NCI-H146 (cell line): ENCODE measurements at regions not wholly inside any gene's neighbourhood (a gene's known extent, or its start where the extent isn't known, plus 50 kb on each side); places are given as distances from the start of the nearest gene placed in this dataset.

ENCODE experiments used
- DNase-seq: peaks from one replicate; lab custom pipeline; 2025; lab: John Stamatoyannopoulos, UW

DNA sequence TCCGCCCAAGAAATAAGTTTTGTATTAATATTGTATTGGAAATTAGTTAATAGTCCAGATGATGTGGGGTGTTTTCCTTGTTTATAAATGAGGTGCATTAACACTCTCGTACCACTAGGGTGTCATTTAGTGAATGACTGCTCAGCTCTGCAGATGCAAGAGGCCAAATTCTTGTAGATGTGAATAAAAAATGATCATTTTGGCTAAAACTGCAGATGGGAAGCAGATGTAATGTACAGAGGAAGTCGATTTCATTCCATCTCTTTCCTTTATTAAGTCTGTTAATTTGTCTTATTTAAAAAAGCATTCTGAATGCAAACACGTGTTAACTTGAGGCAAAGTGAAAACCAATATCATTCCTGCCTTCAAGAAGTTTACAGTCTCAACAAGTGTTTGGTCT is 108.1 kb downstream of the DHX15 start:
- no peak for DNase-seq

DNA sequence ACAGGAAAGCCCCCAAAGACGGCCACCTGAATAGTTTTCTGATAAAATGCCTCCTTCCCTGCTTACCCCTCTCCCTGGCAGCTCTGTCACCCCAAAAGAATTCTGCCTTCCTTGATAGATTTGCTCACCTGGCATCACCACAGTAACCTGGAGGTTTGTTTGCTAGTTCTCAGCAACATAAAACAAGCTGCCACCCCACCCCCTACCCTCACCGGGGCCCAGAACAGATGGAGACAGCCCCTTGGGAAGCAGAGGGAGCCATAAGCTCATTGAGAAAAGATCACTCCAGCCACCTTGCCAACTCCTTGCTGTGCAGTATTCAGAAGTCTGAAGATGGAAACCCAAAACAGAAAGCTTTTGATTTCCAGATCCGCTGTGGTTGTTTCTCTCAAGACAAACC is 108.6 kb downstream of the DHX15 start:
- no peak for DNase-seq

DNA sequence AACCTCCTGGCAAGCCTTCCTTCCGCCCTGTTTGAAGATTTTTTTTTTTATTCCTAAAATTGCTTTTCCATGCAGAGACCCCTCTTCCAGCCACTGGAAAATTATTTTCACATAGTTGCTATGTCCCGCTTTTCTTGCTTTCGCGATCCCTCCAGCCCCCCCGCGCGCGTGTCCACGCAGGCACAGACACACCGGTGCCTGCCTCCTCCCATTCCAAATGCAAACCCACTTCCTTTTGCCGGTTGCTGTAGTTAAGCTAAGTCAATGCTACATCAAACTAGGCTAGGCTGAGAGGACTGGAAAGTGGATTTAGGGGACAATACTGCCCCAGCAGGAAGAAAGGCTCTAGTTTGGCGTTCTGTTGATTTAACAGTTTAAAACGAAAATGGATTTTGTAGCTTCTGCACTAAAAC is 111.0 kb downstream of the DHX15 start:
- no peak for DNase-seq

DNA sequence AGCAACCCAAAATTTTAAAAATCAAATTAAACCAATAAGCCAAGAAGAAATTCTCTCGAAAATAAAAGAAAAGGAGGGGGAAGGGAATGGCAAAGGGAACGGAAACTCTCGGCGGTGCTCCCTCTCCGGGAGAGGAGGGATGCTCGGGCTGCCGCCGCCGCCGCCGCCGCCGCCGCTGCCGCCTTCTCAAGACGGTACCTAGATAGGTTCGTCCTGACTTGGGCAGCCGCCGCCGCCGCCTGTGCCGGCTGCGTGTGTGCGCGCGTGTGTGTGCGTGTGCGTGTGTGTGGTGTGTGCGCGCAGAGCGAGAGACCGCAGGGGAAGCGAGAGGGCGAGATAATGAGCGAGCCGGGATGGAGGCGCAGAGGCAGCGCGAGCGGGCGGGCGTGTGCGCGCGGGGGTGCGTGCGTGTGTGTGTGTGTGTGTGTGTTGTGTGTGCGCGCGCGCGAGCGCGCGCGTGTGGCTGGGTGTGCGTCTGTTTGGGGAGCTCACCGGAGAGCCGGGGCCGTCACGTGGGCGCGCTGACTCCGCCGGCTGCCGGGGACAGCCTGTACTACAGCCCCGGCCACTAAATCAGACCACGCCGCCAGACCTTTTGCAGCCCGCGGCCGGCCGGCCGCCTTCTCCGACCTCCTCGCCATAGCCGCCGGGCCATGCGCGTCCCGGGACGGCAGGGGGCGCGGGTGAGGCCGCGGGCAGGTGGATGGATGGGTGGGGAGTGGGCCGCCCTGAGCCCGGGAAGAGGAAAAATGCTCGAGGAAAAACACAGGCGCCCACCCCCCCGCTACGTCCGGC is 111.6 kb downstream of the DHX15 start:
- peak; percentile 74 for DNase-seq

DNA sequence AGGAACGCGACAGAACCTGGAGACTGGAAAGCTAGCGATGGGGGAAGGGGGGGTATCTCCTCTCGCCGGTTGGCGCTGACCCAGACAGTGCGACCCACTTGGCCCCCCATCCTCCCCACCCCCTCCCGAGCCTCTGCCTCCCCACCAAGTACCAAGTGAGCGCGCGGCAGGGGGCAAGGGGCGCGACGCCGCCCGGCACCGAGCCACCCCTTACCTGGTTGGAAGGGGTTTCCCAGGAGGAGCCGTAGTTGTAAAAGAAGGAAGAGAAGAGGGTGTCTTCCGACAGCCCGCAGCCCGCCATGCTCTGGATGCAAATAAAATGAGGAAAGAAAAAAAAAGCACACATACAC is 112.2 kb downstream of the DHX15 start:
- DNase-seq, result no peak

DNA sequence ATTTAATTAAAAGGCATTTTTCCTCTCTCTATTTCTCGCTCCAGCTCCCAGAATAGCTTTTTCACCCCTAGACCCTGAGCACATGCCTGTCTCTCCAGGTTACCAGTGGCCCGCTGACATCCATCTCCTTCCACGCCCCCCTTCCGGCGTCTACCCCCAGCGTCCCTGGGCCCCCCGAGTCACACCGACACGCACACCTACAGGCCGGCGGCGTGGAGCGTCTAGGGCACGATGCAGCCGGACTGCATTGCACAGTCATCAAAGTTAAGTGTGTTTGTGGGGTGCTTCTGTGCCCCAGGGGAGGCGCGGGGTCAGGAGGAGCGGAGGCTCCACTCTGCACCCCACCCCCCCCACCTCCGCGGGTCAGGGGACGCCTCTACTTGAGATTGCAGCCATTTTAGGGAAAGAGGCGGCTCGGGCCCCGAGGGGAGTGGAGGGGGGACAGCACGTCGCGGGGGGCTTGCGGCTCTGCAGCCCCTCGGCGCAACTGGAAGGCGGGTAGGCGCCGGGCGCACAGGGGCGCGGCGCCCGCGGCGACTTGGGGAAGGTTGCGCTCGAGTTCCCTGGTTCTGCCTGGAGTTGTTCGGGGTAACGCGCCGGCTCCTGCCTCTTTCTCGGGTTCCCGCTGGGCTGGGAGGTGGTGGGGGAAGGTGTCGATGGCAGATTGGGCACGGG is 112.7 kb downstream of the DHX15 start:
- no peak for DNase-seq

DNA sequence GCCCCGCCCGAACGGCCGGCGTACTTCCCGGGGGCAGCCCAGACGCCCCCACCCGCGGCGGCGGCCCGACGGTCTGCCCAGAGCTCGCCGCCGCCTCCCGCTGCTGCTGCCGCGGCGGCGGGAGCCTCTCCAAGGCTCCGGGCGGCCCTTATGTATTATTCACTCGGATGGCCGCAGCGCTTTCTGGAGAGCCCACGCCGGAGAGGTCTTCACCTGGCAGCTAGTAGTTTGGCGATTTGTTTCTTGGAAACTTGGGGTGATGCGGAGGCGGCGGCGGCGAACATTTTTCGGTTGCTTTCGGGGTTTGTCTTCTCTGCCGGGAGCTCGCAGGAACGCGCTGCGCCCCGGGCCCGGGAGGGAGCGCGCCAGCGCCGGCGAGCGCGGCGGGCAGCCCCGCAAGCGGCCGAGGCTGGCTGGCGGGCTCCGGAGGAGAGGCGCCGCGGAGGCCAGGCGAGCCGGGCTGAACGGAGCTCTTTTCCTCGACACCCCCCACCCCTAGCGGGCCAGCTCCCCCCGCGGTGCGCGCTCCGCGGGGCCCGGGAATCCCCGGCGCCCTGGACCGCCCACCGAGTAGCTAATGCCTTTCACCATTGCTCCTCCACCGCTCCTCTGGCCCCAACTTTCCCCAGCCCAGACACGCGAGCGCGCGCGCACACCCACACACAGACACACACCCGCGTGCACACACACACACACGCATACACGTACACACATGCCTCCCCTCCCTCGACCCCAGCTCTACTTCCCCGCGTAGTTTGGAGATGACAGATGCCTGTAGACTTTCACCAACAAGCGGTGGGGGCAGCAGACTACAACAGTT is 113.5 kb downstream of the DHX15 start:
- DNase-seq, result peak; percentile 38

DNA sequence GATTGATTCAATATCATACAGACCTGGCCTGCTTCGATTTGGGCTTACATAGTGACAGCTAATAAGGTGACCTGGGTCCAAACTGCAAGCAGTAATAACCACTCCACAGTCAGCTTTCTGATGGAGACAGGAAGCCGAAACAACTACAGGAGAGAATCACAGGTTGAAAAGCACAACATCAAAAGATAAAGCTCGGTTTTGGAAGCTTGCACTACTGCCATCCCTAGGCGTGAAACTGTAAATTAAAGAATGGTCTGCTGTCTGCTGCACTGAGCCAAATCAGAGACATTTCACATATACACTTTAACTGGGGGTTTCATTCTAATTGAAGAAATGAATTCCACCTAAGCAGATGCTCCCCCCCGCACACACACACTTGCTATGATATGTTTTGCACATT is 116.3 kb downstream of the DHX15 start:
- no peak for DNase-seq

DNA sequence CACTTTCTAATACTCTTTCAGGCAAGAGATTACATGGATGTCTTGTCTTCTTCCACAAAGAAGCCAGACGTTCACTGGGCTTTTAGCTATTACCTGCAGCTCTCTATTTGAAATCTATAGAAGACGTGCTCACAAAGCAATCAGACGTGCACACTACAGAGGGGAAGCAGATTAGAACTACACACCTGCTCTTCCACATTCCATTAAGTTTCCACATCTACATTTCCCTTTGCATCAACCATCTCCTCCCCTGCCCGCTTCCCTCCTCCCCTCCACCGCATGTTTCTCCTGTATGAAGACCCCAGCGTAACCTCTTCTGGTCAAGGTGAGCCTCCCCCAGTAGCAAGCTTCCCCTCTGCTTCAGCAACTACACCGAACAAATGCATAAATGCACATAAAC is 119.8 kb downstream of the DHX15 start:
- DNase-seq, result no peak

DNA sequence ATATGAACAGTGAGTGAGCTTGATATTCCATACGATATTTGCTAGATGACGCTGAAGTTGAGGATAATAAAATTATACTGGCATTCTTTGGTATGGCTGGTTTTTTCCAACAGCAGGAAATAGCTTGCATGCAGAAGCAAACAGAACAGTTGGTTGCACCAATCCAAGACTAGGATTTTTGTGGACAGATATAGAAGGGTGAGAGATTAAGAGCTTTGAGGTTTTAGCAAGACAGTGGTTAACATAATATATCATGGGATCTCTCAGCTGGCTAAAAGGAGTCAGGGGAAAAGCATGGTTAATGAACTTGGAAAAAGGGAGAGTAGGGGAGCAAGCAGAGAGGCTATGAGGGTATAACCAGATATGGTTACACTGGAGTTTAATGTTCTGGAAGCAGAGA is 127.9 kb downstream of the DHX15 start:
- no peak for DNase-seq

DNA sequence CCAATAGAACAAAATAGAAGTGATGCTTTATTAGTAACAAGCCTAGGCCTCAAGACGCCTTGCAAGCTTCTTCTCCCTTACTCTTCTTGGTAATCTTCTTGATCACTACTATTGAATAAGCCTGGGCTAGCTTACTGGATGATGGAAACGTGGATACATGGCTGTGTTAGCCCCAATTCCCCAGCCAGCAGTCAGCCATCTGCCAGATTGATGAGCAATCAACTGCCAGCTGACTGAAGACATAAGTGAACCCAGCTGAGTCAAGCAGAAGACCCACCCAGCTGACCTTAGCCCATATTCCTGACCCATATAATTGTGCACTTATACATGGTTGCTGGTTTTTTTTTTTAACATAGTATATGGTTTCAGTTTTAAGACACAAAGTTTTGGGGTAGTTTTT is 130.4 kb downstream of the DHX15 start:
- DNase-seq, result no peak

DNA sequence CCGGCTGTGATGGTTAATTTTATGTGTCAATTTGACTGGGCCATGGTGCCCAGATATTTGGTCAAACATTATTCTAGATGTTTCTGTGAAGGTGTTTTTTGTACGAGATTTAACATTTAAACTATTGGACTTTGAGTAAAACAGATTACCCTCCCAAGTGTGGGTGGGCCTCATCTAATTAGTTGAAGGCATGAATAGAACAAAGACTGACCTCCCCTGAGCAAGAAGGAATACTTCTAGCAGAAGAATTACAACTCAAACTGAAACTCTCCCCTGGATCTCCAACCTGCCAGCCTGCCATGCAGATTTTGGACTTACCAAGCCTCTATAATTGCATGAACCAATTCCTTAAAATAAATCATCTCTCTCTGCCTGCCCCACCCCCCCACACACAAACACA is 132.5 kb downstream of the DHX15 start:
- no peak for DNase-seq

DNA sequence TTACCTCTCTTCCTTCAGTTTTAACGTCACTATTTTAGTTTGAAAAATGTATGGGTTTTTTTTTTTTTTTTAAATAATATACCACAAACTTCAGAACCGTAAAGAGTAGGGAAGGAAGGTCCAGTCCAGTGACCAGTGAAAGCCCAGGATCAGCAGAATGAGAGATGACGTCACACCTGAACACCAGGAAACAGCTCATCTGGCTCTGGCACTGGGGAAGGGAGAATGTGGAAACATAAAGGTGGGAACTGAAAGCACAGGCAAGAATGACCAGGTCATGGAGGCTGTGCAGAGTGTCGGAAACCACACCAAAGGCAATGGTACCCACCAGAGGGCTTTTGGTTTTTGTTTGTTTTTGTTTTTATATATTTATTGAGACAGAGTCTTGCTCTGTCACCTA is 141.2 kb downstream of the DHX15 start:
- DNase-seq, result no peak

DNA sequence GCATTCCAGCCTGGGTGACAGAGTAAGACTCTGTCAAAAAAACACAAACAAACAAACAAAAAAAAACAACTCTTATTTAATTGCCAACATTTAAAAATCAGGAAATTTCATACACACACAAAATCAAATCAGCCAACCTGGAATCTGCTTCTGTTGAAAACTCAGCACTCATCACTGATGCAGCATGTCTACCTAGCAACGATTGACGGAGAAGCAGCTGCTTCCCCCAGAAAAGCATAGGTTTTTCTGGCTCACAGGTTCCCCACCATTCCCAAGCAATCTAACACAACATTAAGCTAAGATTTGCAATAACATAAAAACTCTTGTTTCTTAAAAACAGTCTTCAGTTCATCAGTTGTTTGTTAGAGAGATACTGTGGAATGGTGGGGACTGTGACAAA is 143.6 kb downstream of the DHX15 start:
- DNase-seq, result no peak

DNA sequence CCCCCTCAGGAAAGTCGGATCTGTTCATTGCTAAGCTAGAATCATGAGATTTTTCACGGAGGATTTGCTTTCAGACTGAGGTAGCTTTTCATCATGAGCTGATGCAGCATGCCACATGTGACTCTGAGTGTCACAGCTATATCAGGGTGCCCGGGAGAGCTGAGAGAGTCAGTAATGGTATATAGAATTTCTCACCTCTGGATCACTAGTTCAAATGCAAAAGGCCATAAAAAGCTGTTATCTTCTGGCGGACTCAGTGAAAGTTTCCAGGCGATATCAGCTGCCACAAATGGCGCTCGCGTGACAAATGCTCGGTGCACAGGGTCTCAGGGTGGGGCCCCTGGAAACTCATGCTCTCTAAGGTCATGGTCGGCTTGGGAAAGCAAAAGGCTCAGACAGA is 150.1 kb downstream of the DHX15 start:
- no peak for DNase-seq

DNA sequence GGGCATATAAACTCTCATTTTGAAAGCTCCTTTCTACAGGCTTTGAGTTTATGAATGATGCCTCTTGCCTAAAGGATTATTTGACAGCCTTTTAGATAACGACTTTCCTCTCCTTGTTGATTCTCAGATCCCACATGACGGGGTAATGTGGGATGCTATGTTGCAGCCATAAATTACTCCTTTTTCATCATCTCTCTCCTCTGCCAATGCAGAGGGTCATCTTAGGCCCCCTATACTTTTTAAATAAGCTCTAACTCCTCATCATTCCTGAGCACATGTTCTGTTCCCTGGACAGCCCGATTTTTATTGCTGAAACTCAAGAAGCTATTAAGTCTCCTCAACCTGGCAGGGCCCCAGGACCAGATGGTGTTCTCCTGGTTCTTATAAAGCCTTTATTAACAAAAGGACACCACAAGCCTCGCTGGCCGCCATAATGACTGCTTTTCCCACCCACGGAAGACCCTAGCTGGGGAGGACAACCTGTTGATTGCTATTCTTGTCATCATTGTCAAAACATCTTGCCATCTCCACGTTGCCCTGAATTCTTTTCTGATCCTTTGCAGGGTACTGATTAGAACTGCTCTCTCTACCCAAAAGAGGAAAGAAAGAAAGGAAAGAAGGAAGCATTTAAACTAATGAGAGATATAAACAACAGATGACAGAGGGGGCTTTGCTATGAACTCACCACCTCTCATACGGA is 150.7 kb downstream of the DHX15 start:
- no peak for DNase-seq

DNA sequence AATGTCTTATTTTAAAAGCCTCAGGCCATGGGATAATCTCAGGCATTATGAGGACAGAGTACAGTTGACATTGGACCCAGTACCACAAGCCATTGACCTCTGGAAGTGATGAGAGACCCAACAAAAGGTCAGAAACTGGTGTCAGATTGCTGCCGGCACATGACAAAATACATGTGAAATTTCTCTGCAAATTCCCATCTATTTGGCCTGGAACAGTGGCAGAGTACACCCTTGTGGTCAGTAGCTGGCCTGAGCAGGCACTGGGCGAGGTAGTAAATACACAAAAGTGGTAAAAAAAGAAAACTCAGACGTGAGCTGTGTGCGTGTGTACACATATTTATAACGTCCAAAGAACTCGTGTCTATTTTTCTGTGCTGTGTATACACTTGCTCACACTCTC is 155.5 kb downstream of the DHX15 start:
- no peak for DNase-seq

DNA sequence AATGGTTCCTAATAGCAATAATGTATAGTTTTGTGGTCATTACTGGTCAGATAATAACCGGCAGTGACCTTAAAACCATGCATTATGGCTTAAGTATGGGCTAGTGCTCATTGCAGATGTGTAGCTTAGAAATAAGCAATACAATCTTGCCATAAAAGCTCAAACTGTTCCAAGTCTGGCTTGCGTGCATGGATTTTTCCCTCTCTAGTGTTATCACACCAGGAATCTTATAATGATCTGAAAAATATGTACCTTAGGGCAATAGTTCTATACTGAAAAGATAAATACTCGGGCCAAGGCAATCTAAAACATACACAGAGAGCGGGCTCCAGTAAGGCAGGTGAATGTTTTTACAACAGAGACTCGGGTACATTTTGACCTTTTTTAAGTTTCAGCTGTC is 157.8 kb downstream of the DHX15 start:
- DNase-seq, result no peak

DNA sequence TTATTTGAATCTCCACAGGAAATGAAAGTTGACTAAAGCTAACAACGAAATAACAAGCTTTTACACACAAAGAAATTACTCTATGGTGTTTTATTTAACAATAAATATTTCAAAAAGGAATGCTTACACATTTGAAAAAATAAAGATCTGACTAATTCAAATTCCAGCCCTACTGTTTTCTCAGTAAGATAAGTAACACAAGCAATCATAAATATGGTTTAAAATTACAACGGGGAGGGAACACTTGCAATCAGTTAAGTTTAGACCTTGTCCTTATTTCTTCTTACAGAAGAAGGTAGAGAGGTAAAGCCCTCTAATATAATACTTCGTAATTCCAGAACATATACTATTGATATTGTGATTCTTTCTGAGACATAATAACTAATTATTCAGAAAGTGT is 158.5 kb downstream of the DHX15 start:
- no peak for DNase-seq

DNA sequence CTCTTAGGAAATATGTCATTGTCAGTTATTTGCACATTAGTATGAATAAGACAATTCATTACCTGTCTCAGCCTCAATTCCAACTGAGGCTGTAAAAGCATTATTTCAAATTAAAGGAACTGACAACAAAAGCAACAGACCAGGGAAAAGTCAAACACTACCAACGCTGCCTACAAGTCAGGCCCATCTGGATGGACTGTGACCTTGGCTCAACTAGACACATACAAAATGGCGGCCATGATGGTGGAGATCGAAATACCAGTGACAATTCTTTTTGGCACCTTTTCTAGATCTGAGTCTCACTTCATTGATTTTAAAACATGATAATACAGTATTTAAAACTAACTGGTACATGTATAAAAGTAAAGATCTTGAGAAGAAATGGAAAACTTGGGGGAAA is 160.7 kb downstream of the DHX15 start:
- no peak for DNase-seq

DNA sequence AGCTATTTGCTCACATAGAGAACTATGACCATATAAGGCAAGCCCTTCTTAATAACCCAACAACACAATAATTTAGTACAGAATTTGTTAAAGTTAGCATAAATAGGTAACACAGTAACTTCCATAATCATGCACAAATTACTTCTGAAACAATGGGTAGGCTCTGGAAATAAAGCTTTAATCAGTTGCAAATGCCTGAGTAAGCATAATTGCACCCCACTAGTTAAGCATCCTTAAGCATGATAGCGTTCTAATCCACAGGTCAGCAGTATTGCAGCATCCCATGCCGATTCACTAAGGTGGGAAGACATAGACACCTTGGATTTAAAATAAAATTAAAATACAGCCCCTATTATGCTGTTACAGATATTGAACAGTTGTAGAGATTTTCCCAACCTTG is 161.7 kb downstream of the DHX15 start:
- no peak for DNase-seq
